Suprapubic skin (tissue), 4 donors: ENCODE measurements at regions not wholly inside any gene's neighbourhood (a gene's known extent, or its start where the extent isn't known, plus 50 kb on each side); places are given as distances from the start of the nearest gene placed in this dataset.

Source experiments
- CTCF ChIP-seq, 2 donors: fragments of 200-600 bp in 1 of 2; fragments of 450-650 bp in 1 of 2; sonication (generic) in 1 of 2; IDR thresholded peaks; one replicate each; pipeline ENCODE4 v1.5.1; 2016 to 2019; ENCODE audit warnings: antibody characterized with exemption in 2 of 2, mild to moderate bottlenecking in 1 of 2, moderate library complexity in 1 of 2
- POLR2A ChIP-seq, 2 donors: fragments of 450-650 bp; IDR thresholded peaks; one replicate each; pipeline ENCODE4 v1.6.1; 2017; ENCODE audit warnings: antibody characterized with exemption in 2 of 2, mild to moderate bottlenecking in 2 of 2, moderate library complexity in 2 of 2
- POLR2AphosphoS5 ChIP-seq, 3 donors: sonication (generic); formaldehyde crosslinking; IDR thresholded peaks; one replicate each; pipeline ENCODE4 v1.6.1; 2017; ENCODE audit warnings: antibody characterized with exemption in 3 of 3

GRCh38 chr2:7096726-7097352 is 179.6 kb downstream of the RNF144A start:
- TF ChIP-seq POLR2A (IDR thresholded peaks at IDR 0.05) (no peak), CTCF (IDR thresholded peaks at IDR 0.05) (no peak), POLR2AphosphoS5 (IDR thresholded peaks at IDR 0.05) (no peak)
